ENCODE measurements at regions not wholly inside any gene's neighbourhood (a gene's known extent, or its start where the extent isn't known, plus 50 kb on each side); places are given as distances from the start of the nearest gene placed in this dataset.

- no peaks in the 10 kb centered on the region for H3K9me3 ChIP-seq
- H3K27me3 ChIP-seq, result no peaks in the 10 kb centered on the region
- no peak overlapping the region for H3K4me3 ChIP-seq (ENCODE audit: low read depth, low read length)
- DNase-seq, result no peak
- H3K36me3 ChIP-seq, result no peaks in the 10 kb centered on the region
- no peak for TF ChIP-seq CTCF (IDR thresholded peaks at IDR 0.05; ENCODE audit: low read depth, low read length)
- no peaks in the 10 kb centered on the region for H3K4me1 ChIP-seq
Observed at GRCh38 chr20:40957265-40957760, 71.3 kb upstream of the TOP1 start.

GRCh38 chr20:40958598-40958997, 70.0 kb upstream of the TOP1 start:
- Histone ChIP-seq H3K4me3 (ENCODE audit: low read depth, low read length) (no peak overlapping the region), H3K9me3 (no peaks in the 10 kb centered on the region), H3K4me1 (no peaks in the 10 kb centered on the region), H3K27me3 (no peaks in the 10 kb centered on the region), H3K36me3 (no peaks in the 10 kb centered on the region)
- no peak for TF ChIP-seq CTCF (IDR thresholded peaks at IDR 0.05; ENCODE audit: low read depth, low read length)
- no peak for DNase-seq

- no peaks in the 10 kb centered on the region for H3K27me3 ChIP-seq
- no peaks in the 10 kb centered on the region for H3K4me1 ChIP-seq
- no peaks in the 10 kb centered on the region for H3K9me3 ChIP-seq
- no peak for DNase-seq
- TF ChIP-seq CTCF (IDR thresholded peaks at IDR 0.05; ENCODE audit: low read depth, low read length), result no peak
- H3K4me3 ChIP-seq (ENCODE audit: low read depth, low read length), result no peak overlapping the region
- no peaks in the 10 kb centered on the region for H3K36me3 ChIP-seq
Observed at GRCh38 chr20:40959325-40960092, 69.1 kb upstream of the TOP1 start.

- H3K4me3 ChIP-seq (ENCODE audit: low read depth, low read length), result no peak overlapping the region
- no peaks in the 10 kb centered on the region for H3K27me3 ChIP-seq
- H3K9me3 ChIP-seq, result no peaks in the 10 kb centered on the region
- TF ChIP-seq CTCF (IDR thresholded peaks at IDR 0.05; ENCODE audit: low read depth, low read length), result no peak
- no peaks in the 10 kb centered on the region for H3K36me3 ChIP-seq
- DNase-seq, result no peak
- no peaks in the 10 kb centered on the region for H3K4me1 ChIP-seq
Observed at GRCh38 chr20:40960101-40960500, 68.5 kb upstream of the TOP1 start.

GRCh38 chr20:40960521-40960956, 68.1 kb upstream of the TOP1 start:
- no peak overlapping the region for H3K4me3 ChIP-seq (ENCODE audit: low read depth, low read length)
- H3K36me3 ChIP-seq, result no peaks in the 10 kb centered on the region
- no peaks in the 10 kb centered on the region for H3K4me1 ChIP-seq
- TF ChIP-seq CTCF (IDR thresholded peaks at IDR 0.05; ENCODE audit: low read depth, low read length), result no peak
- H3K27me3 ChIP-seq, result no peaks in the 10 kb centered on the region
- H3K9me3 ChIP-seq, result no peaks in the 10 kb centered on the region
- no peak for DNase-seq

GRCh38 chr20:40961176-40961575, 67.4 kb upstream of the TOP1 start:
- no peaks in the 10 kb centered on the region for H3K9me3 ChIP-seq
- no peak for TF ChIP-seq CTCF (IDR thresholded peaks at IDR 0.05; ENCODE audit: low read depth, low read length)
- H3K36me3 ChIP-seq, result no peaks in the 10 kb centered on the region
- no peaks in the 10 kb centered on the region for H3K27me3 ChIP-seq
- H3K4me1 ChIP-seq, result no peaks in the 10 kb centered on the region
- H3K4me3 ChIP-seq (ENCODE audit: low read depth, low read length), result no peak overlapping the region
- no peak for DNase-seq
